ENCODE measurements at regions not wholly inside any gene's neighbourhood (a gene's known extent, or its start where the extent isn't known, plus 50 kb on each side); places are given as distances from the start of the nearest gene placed in this dataset.

DNA sequence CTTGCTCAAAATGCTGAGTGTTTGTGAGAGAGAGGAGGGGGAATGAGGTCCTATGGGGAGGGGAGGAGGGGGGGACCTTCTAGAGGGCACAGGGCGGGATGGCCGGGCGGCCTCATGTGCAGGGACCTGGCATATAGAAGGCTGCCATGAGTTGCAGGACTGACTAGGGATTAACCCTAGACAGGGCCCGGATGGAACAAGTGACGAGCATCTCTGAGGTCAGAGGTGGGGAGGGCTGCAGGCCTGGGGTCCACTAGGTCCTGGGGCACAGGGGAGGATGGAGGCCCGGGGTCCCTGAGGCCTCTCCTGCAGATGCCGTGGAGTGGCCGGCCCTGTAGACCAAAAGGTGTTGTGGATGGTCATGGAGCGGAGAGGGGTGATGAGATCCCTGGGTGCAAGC, 104.0 kb upstream of the EIF5 start:
- TF ChIP-seq, protein P1, sequence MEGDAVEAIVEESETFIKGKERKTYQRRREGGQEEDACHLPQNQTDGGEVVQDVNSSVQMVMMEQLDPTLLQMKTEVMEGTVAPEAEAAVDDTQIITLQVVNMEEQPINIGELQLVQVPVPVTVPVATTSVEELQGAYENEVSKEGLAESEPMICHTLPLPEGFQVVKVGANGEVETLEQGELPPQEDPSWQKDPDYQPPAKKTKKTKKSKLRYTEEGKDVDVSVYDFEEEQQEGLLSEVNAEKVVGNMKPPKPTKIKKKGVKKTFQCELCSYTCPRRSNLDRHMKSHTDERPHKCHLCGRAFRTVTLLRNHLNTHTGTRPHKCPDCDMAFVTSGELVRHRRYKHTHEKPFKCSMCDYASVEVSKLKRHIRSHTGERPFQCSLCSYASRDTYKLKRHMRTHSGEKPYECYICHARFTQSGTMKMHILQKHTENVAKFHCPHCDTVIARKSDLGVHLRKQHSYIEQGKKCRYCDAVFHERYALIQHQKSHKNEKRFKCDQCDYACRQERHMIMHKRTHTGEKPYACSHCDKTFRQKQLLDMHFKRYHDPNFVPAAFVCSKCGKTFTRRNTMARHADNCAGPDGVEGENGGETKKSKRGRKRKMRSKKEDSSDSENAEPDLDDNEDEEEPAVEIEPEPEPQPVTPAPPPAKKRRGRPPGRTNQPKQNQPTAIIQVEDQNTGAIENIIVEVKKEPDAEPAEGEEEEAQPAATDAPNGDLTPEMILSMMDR (IDR thresholded peaks at IDR 0.05) = no peak
- no peak for TF ChIP-seq ZFX (IDR thresholded peaks at IDR 0.05; ENCODE audit: borderline replicate concordance)
